K562 (cell line): ENCODE measurements at regions not wholly inside any gene's neighbourhood (a gene's known extent, or its start where the extent isn't known, plus 50 kb on each side); places are given as distances from the start of the nearest gene placed in this dataset.
A peak's percentile ranks its signal among the peaks of the same experiment; 100 is the strongest.

Experiments
- ATAC-seq: fragments of 200-7000 bp; cut with Tn5 transposase; 3 replicates; pipeline ENCODE4 v1.9.1; 2020; ENCODE audit warnings: moderate library complexity
- BruUV-seq: library from RNA; stranded (reverse); fragments of 400-500 nt; replicated peaks from 2 replicates; lab custom pipeline; 2021; lab: Mats Ljungman, UMichigan
- CTCF ChIA-PET: fragments of 300-600 bp; formaldehyde crosslinking; extraction: SDS; loops from one replicate; lab custom pipeline; 2021; ENCODE audit warnings: low intra/inter-chr PET ratio; lab: Yijun Ruan, JAX
- POLR2A ChIA-PET: fragments of 300-600, 350-650 bp; sonication (Branson Sonifier 250); formaldehyde crosslinking; extraction: SDS; loops from one replicate; lab custom pipeline; 2021; ENCODE audit warnings: antibody characterized with exemption, inconsistent platforms; lab: Yijun Ruan, JAX
- DNase-seq, 4 experiments: peaks; one replicate each; pipeline versions ENCODE4 v3.0.0 to v3.0.0-alpha.2; 2011 to 2018; ENCODE audit warnings: low spot score in 3 of 4, mixed read lengths in 3 of 4; ENCODE audit errors: extremely low read depth in 1 of 4
- FAIRE-seq: peaks from 2 replicates; lab custom pipeline; 2011; peaks lifted over from hg19 to GRCh38; lab: Jason Lieb, UNC
- H2AFZ ChIP-seq: 2 replicates; pipeline ENCODE4 v1.6.0; 2011; ENCODE audit warnings: low read depth, low read length, control low read depth, inconsistent platforms
- H3K27ac ChIP-seq: fragments of 200-600 bp; 3 replicates; pipeline ENCODE4 v1.8.0; 2011; ENCODE audit warnings: low read depth, mild to moderate bottlenecking, control low read depth, inconsistent platforms, low read length, moderate library complexity, mixed read lengths; ENCODE audit errors: extremely low read depth
- H3K27me3 ChIP-seq, 2 experiments: fragments of 300-600 bp in 1 of 2; 2 replicates in 1 of 2; 3 replicates in 1 of 2; pipeline versions ENCODE4 v1.6.0 to v1.8.0; 2011; ENCODE audit warnings: inconsistent platforms in 2 of 2, low read length in 2 of 2, mild to moderate bottlenecking in 1 of 2, mixed read lengths in 1 of 2, moderate library complexity in 1 of 2; ENCODE audit not compliant: control insufficient read depth in 2 of 2, insufficient read depth in 2 of 2
- H3K36me3 ChIP-seq: fragments of 300-600 bp; 3 replicates; pipeline ENCODE4 v1.8.0; 2011; ENCODE audit warnings: mild to moderate bottlenecking, low read length, inconsistent platforms; ENCODE audit not compliant: control insufficient read depth, insufficient read depth
- H3K4me1 ChIP-seq, 2 experiments: fragments of 200-600 bp in 1 of 2; replicated peaks in 1 of 2; 2 replicates in 1 of 2; 3 replicates in 1 of 2; pipeline versions ENCODE4 v1.5.1 to v1.8.0; 2011; ENCODE audit warnings: inconsistent platforms in 2 of 2, low read length in 2 of 2, mild to moderate bottlenecking in 1 of 2, mixed read lengths in 1 of 2, moderate library complexity in 1 of 2; ENCODE audit not compliant: control insufficient read depth in 2 of 2, insufficient read depth in 2 of 2
- H3K4me2 ChIP-seq: 2 replicates; pipeline ENCODE4 v1.6.1; 2011; ENCODE audit warnings: low read length, control low read depth, inconsistent platforms, mixed read lengths; ENCODE audit not compliant: insufficient read depth
- H3K4me3 ChIP-seq: fragments of 200-600 bp; sonication (generic), shearing (Covaris generic); 2 replicates; pipeline ENCODE4 v1.5.1; 2016; ENCODE audit warnings: control low read depth, inconsistent platforms
- H3K79me2 ChIP-seq: fragments of 200-600 bp; 3 replicates; pipeline ENCODE4 v1.8.0; 2011; ENCODE audit warnings: low read length, inconsistent platforms; ENCODE audit not compliant: control insufficient read depth, insufficient read depth
- H3K9ac ChIP-seq, 2 experiments: 2 replicates each; pipeline versions ENCODE4 v1.6.0 to v1.6.1; 2011; ENCODE audit warnings: low read depth in 2 of 2, low read length in 2 of 2, control low read depth in 1 of 2, inconsistent platforms in 1 of 2, mild to moderate bottlenecking in 1 of 2, mixed read lengths in 1 of 2; ENCODE audit not compliant: insufficient read depth in 1 of 2
- H3K9me1 ChIP-seq: one replicate; pipeline ENCODE4 v1.6.0; 2011; ENCODE audit warnings: inconsistent platforms, mild to moderate bottlenecking, low read length, moderate library complexity; ENCODE audit not compliant: control insufficient read depth, insufficient read depth
- H3K9me3 ChIP-seq: replicated peaks from 2 replicates; pipeline ENCODE4 v1.5.1; 2011; ENCODE audit warnings: low read depth, low read length, inconsistent platforms; ENCODE audit not compliant: control insufficient read depth, insufficient read depth
- H4K20me1 ChIP-seq: replicated peaks from 2 replicates; pipeline ENCODE4 v1.6.1; 2011; ENCODE audit warnings: low read length, inconsistent platforms, mixed read lengths; ENCODE audit not compliant: control insufficient read depth, insufficient read depth
- ATF7 ChIP-seq: fragments of 450-650 bp; IDR thresholded peaks from 2 replicates; pipeline ENCODE4 v1.7.1; 2014; ENCODE audit warnings: mild to moderate bottlenecking, moderate library complexity
- CEBPB ChIP-seq: fragments of 450-650 bp; IDR thresholded peaks from 2 replicates; pipeline ENCODE4 v1.6.1; 2016; ENCODE audit warnings: missing genetic modification characterization, missing compliant biosample characterization
- CTBP1 ChIP-seq: fragments of 450-650 bp; IDR thresholded peaks from 2 replicates; pipeline ENCODE4 v1.6.1; 2016; ENCODE audit warnings: borderline replicate concordance
- MEF2A ChIP-seq: IDR thresholded peaks from 2 replicates; pipeline ENCODE4 v1.6.1; 2011; ENCODE audit warnings: low read depth, mild to moderate bottlenecking, low read length, moderate library complexity; ENCODE audit not compliant: control insufficient read depth
- PYGO2 ChIP-seq: fragments of 450-650 bp; IDR thresholded peaks from 2 replicates; pipeline ENCODE4 v1.6.1; 2016; ENCODE audit warnings: mild to moderate bottlenecking, missing genetic modification characterization, moderate library complexity, missing compliant biosample characterization
- RNF2 ChIP-seq: sonication (generic); IDR thresholded peaks from 2 replicates; pipeline ENCODE4 v1.6.1; 2016
- TRIM28 ChIP-seq: fragments of 450-650 bp; IDR thresholded peaks from 2 replicates; pipeline ENCODE4 v1.6.1; 2017
- ZNF197 ChIP-seq: fragments of 200-800 bp; sonication (Bioruptor generic); IDR thresholded peaks from 2 replicates; pipeline ENCODE4 v1.6.1; 2016; ENCODE audit warnings: low read depth, missing genetic modification characterization, missing compliant biosample characterization
- ZNF239 ChIP-seq: fragments of 250-450 bp; sonication (Bioruptor Pico); IDR thresholded peaks from 2 replicates; pipeline ENCODE4 v1.4.0; 2020; ENCODE audit warnings: mild to moderate bottlenecking
- ZNF24 ChIP-seq: fragments of 450-650 bp; IDR thresholded peaks from 2 replicates; pipeline ENCODE4 v1.6.1; 2016
- WGBS: fragments of 100-300 bp; shearing (Covaris generic); methylation state at CpG from one replicate; pipeline ENCODE4 v1.1.6; 2016; ENCODE audit warnings: low coverage, mixed read lengths; ENCODE audit not compliant: insufficient coverage; ENCODE audit errors: missing lambda C conversion rate; 5-methylcytosine and 5-hydroxymethylcytosine counted together
- in situ Hi-C: fragments of 300-500 bp; cut with MboI; formaldehyde crosslinking; loops from 4 replicates; pipeline ENCODE4 v1.15.0; 2018; ENCODE audit warnings: inconsistent platforms, mixed read lengths
- intact Hi-C: fragments of 100-400 bp; cut with micrococcal nuclease; formaldehyde crosslinking; loops from 2 replicates; pipeline ENCODE4 v1.14.2; 2022
- TF ChIP-seq, protein P1 (sequence below): sonication (generic); formaldehyde crosslinking; IDR thresholded peaks from 2 replicates; pipeline ENCODE4 v1.8.0; 2023; ENCODE audit warnings: missing genetic modification reagents, mild to moderate bottlenecking, borderline replicate concordance
- TF ChIP-seq, protein P2 (sequence below): IDR thresholded peaks from 2 replicates; pipeline ENCODE4 v1.6.1; 2011; ENCODE audit not compliant: insufficient read length; ENCODE audit errors: extremely low read depth
- TF ChIP-seq, protein P3 (sequence below), 2 experiments: IDR thresholded peaks in 1 of 2; conservative IDR thresholded peaks in 1 of 2; 2 replicates each; pipeline ENCODE4 v1.6.1; 2016; ENCODE audit warnings: low read depth in 2 of 2, mild to moderate bottlenecking in 1 of 2, missing compliant biosample characterization in 1 of 2, missing genetic modification characterization in 1 of 2, moderate library complexity in 1 of 2

DNA sequence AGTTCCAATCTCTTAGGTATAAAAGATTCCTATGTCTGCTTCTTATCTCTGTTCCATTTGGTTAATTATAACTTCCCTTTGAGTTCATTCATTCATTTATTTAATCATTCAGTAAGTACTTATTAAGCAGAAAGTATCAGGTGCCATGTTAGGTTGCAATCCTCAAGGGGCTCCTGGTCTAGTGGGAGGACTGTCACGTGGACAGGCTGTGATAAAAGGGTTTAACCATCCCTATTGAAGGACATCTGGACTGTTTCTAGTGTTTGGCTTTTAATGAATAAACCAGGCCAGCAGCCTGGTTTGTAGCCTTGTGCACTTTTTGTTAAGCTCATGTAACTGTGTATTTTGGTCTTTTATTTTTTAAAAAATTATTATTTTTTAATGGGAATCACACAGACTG is 162.1 kb upstream of the OGFRL1 start (continued):
- TF ChIP-seq, protein P1, sequence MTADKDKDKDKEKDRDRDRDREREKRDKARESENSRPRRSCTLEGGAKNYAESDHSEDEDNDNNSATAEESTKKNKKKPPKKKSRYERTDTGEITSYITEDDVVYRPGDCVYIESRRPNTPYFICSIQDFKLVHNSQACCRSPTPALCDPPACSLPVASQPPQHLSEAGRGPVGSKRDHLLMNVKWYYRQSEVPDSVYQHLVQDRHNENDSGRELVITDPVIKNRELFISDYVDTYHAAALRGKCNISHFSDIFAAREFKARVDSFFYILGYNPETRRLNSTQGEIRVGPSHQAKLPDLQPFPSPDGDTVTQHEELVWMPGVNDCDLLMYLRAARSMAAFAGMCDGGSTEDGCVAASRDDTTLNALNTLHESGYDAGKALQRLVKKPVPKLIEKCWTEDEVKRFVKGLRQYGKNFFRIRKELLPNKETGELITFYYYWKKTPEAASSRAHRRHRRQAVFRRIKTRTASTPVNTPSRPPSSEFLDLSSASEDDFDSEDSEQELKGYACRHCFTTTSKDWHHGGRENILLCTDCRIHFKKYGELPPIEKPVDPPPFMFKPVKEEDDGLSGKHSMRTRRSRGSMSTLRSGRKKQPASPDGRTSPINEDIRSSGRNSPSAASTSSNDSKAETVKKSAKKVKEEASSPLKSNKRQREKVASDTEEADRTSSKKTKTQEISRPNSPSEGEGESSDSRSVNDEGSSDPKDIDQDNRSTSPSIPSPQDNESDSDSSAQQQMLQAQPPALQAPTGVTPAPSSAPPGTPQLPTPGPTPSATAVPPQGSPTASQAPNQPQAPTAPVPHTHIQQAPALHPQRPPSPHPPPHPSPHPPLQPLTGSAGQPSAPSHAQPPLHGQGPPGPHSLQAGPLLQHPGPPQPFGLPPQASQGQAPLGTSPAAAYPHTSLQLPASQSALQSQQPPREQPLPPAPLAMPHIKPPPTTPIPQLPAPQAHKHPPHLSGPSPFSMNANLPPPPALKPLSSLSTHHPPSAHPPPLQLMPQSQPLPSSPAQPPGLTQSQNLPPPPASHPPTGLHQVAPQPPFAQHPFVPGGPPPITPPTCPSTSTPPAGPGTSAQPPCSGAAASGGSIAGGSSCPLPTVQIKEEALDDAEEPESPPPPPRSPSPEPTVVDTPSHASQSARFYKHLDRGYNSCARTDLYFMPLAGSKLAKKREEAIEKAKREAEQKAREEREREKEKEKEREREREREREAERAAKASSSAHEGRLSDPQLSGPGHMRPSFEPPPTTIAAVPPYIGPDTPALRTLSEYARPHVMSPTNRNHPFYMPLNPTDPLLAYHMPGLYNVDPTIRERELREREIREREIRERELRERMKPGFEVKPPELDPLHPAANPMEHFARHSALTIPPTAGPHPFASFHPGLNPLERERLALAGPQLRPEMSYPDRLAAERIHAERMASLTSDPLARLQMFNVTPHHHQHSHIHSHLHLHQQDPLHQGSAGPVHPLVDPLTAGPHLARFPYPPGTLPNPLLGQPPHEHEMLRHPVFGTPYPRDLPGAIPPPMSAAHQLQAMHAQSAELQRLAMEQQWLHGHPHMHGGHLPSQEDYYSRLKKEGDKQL (CRISPR knock-in tag) = no peak
- TF ChIP-seq RNF2 (no peak), PYGO2 (tag) (no peak), ATF7 (no peak)

DNA sequence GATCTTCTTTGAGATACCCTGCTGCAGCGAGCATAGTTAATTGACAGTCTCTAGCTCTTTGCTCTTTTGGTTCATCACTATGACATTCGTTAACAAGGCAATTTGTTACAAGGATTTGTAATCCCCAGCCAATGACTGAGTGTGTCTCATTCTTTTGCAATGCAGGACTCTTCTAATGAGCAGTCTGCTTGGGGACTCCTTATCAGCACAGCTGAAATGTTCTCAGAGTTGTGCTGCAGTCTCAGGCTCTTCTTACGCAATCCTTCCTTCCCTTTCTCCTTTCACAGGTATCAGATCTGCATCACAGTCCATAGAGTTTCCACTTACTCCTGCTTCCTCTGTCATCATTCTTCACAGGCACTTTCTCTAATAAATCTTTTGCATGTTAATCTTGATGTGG is 161.2 kb upstream of the OGFRL1 start:
- BruUV-seq = no TSS peak
- WGBS = 0% methylated on average over 3 of the region's 3 CpGs
- CTCF ChIA-PET = no interaction called here
- TF ChIP-seq CEBPB (tag) = peak; percentile 86
- TF ChIP-seq, protein P2, sequence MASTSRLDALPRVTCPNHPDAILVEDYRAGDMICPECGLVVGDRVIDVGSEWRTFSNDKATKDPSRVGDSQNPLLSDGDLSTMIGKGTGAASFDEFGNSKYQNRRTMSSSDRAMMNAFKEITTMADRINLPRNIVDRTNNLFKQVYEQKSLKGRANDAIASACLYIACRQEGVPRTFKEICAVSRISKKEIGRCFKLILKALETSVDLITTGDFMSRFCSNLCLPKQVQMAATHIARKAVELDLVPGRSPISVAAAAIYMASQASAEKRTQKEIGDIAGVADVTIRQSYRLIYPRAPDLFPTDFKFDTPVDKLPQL = no peak
- TF ChIP-seq, protein P3, sequence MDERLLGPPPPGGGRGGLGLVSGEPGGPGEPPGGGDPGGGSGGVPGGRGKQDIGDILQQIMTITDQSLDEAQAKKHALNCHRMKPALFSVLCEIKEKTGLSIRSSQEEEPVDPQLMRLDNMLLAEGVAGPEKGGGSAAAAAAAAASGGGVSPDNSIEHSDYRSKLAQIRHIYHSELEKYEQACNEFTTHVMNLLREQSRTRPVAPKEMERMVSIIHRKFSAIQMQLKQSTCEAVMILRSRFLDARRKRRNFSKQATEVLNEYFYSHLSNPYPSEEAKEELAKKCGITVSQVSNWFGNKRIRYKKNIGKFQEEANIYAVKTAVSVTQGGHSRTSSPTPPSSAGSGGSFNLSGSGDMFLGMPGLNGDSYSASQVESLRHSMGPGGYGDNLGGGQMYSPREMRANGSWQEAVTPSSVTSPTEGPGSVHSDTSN (CRISPR knock-in tag; IDR thresholded peaks at IDR 0.05; ENCODE audit: low read depth) = no peak
- TF ChIP-seq, protein P3 (tag; conservative IDR thresholded peaks at IDR 0.05; ENCODE audit: low read depth) = no peak
- no peak for TF ChIP-seq MEF2A
- TF ChIP-seq TRIM28 = no peak
- TF ChIP-seq CTBP1 = no peak
- TF ChIP-seq ZNF197 (CRISPR knock-in tag) = no peak
- no peak for TF ChIP-seq ZNF24
- TF ChIP-seq ZNF239 (CRISPR knock-in tag) = no peak

More for the DNA sequence above, 161.2 kb upstream of the OGFRL1 start:
- H3K36me3 ChIP-seq = no peaks in the 10 kb centered on the region
- H3K4me1 ChIP-seq = no peaks in the 10 kb centered on the region
- in situ Hi-C loops (no loop called here), intact Hi-C loops (no loop called here)
- H3K4me3 ChIP-seq = no peak overlapping the region
- H3K9ac ChIP-seq = no peak overlapping the region
- no peaks in the 10 kb centered on the region for H3K27me3 ChIP-seq
- ATAC-seq (no peak), FAIRE-seq (no peak), DNase-seq (no peak)
- H3K9me1 ChIP-seq = no peaks in the 10 kb centered on the region
- no peaks in the 10 kb centered on the region for H4K20me1 ChIP-seq
- no peaks in the 10 kb centered on the region for H3K9me3 ChIP-seq
- H2AFZ ChIP-seq = no peak overlapping the region
- H3K4me2 ChIP-seq = no peak overlapping the region
- no peak overlapping the region for H3K27ac ChIP-seq
- H3K79me2 ChIP-seq = no peaks in the 10 kb centered on the region
- POLR2A ChIA-PET = no interaction called here
